Endothelial cell of umbilical vein (primary cell): ENCODE measurements at regions not wholly inside any gene's neighbourhood (a gene's known extent, or its start where the extent isn't known, plus 50 kb on each side); places are given as distances from the start of the nearest gene placed in this dataset.

Source experiments
- BruUV-seq: library from RNA; stranded (reverse); fragments of 400-500 nt; replicated peaks from 2 replicates; lab custom pipeline; 2021; lab: Mats Ljungman, UMichigan
- CTCF ChIA-PET: fragments of 300-600, 350-600 bp; sonication (Branson Sonifier 250); formaldehyde crosslinking; loops from one replicate; lab custom pipeline; 2021; ENCODE audit warnings: antibody characterized with exemption, inconsistent platforms; lab: Charles Lee
- POLR2A ChIA-PET: fragments of 300-600, 350-600 bp; sonication (Branson Sonifier 250); formaldehyde crosslinking; loops from one replicate; lab custom pipeline; 2021; ENCODE audit warnings: antibody characterized with exemption, inconsistent platforms; lab: Charles Lee
- DNase-seq: peaks from one replicate; pipeline ENCODE4 v3.0.0-alpha.2; 2011; ENCODE audit warnings: low read depth, low spot score
- FAIRE-seq: peaks from 2 replicates; lab custom pipeline; 2011; peaks lifted over from hg19 to GRCh38; lab: Jason Lieb, UNC
- H2AFZ ChIP-seq: 2 replicates; pipeline ENCODE4 v1.6.0; 2012; ENCODE audit warnings: low read depth, low read length, control low read depth, inconsistent platforms
- H3K27ac ChIP-seq: 2 replicates; pipeline ENCODE4 v1.5.1; 2011; ENCODE audit warnings: low read depth, mild to moderate bottlenecking, control low read depth, low read length, moderate library complexity; ENCODE audit not compliant: insufficient read depth
- H3K27me3 ChIP-seq, 2 experiments: 2 replicates each; pipeline versions ENCODE4 v1.6.0 to v1.6.1; 2011; ENCODE audit warnings: low read length in 2 of 2, mixed read lengths in 1 of 2; ENCODE audit not compliant: control insufficient read depth in 2 of 2, insufficient read depth in 2 of 2
- H3K36me3 ChIP-seq, 2 experiments: 2 replicates in 1 of 2; 3 replicates in 1 of 2; pipeline ENCODE4 v1.5.1; 2011; ENCODE audit warnings: low read length in 2 of 2, mild to moderate bottlenecking in 1 of 2, moderate library complexity in 1 of 2; ENCODE audit not compliant: control insufficient read depth in 2 of 2, insufficient read depth in 2 of 2; ENCODE audit errors: extremely low read depth in 1 of 2
- H3K4me1 ChIP-seq: 3 replicates; pipeline ENCODE4 v1.5.1; 2011; ENCODE audit warnings: mild to moderate bottlenecking, low read length; ENCODE audit not compliant: control insufficient read depth, insufficient read depth; ENCODE audit errors: extremely low read depth
- H3K4me2 ChIP-seq: 2 replicates; pipeline ENCODE4 v1.6.1; 2011; ENCODE audit warnings: low read length, control low read depth, mixed read lengths; ENCODE audit not compliant: insufficient read depth
- H3K4me3 ChIP-seq, 3 experiments: fragments of 200-600 bp in 1 of 3; sonication (generic), shearing (Covaris generic) in 1 of 3; replicated peaks in 1 of 3; 2 replicates each; pipeline ENCODE4 v1.5.1; 2011 to 2016; ENCODE audit warnings: control low read depth in 3 of 3, low read length in 3 of 3, mild to moderate bottlenecking in 2 of 3, inconsistent platforms in 1 of 3, low read depth in 1 of 3, moderate library complexity in 1 of 3; ENCODE audit not compliant: insufficient read depth in 1 of 3
- H3K79me2 ChIP-seq: 2 replicates; pipeline ENCODE4 v1.6.0; 2012; ENCODE audit warnings: low read length, inconsistent platforms; ENCODE audit not compliant: control insufficient read depth, insufficient read depth
- H3K9ac ChIP-seq: replicated peaks from 2 replicates; pipeline ENCODE3; 2011; ENCODE audit warnings: low read length, control low read depth; ENCODE audit not compliant: insufficient read depth; ENCODE audit errors: extremely low read depth
- H3K9me1 ChIP-seq: replicated peaks from 3 replicates; pipeline ENCODE4 v1.6.0; 2011; ENCODE audit warnings: mild to moderate bottlenecking, low read length; ENCODE audit not compliant: control insufficient read depth, insufficient read depth; ENCODE audit errors: extremely low read depth
- H3K9me3 ChIP-seq: replicated peaks from 2 replicates; pipeline ENCODE4 v1.5.1; 2012; ENCODE audit warnings: low read length, inconsistent platforms; ENCODE audit not compliant: control insufficient read depth, insufficient read depth
- H4K20me1 ChIP-seq: replicated peaks from 2 replicates; pipeline ENCODE3; 2011; ENCODE audit warnings: mild to moderate bottlenecking, low read length; ENCODE audit not compliant: control insufficient read depth, insufficient read depth; ENCODE audit errors: extremely low read depth
- CTCF ChIP-seq, 2 donors: IDR thresholded peaks; 1 replicate in 1 of 2; 2 replicates in 1 of 2; pipeline ENCODE4 v1.5.1; 2011; ENCODE audit warnings: low read length in 2 of 2, mild to moderate bottlenecking in 2 of 2, moderate library complexity in 2 of 2, control low read depth in 1 of 2, inconsistent platforms in 1 of 2, low read depth in 1 of 2; ENCODE audit not compliant: insufficient read depth in 1 of 2; ENCODE audit errors: extremely low read depth in 1 of 2
- EZH2 ChIP-seq: IDR thresholded peaks from 2 replicates; pipeline ENCODE4 v1.6.1; 2012; ENCODE audit warnings: borderline replicate concordance, low read depth, mild to moderate bottlenecking, moderate library complexity, low read length, inconsistent platforms; ENCODE audit not compliant: severe bottlenecking
- FOS ChIP-seq: IDR thresholded peaks from 2 replicates; pipeline ENCODE4 v1.6.1; 2011; ENCODE audit warnings: mild to moderate bottlenecking, low read length, moderate library complexity, borderline replicate concordance; ENCODE audit not compliant: insufficient read depth
- GATA2 ChIP-seq: IDR thresholded peaks from 2 replicates; pipeline ENCODE4 v1.7.0; 2011; ENCODE audit warnings: low read depth, mild to moderate bottlenecking, moderate library complexity, mixed read lengths, low read length; ENCODE audit not compliant: insufficient read length, insufficient read depth
- JUN ChIP-seq: IDR thresholded peaks from 2 replicates; pipeline ENCODE4 v1.6.1; 2011; ENCODE audit warnings: borderline replicate concordance, low read depth; ENCODE audit not compliant: insufficient read length, insufficient read depth
- MAX ChIP-seq: IDR thresholded peaks from 2 replicates; pipeline ENCODE4 v1.6.1; 2011; ENCODE audit not compliant: insufficient read depth, insufficient read length
- MYC ChIP-seq: IDR thresholded peaks from one replicate; pipeline ENCODE4 v1.6.1; 2011; ENCODE audit warnings: mild to moderate bottlenecking, low read depth, low read length
- POLR2A ChIP-seq: IDR thresholded peaks from 2 replicates; pipeline ENCODE4 v1.6.1; 2012; ENCODE audit warnings: low read depth, mild to moderate bottlenecking, control low read depth, low read length
- POLR2AphosphoS5 ChIP-seq: IDR thresholded peaks from 2 replicates; pipeline ENCODE4 v1.6.1; 2012; ENCODE audit warnings: low read depth, mild to moderate bottlenecking, control low read depth, low read length, moderate library complexity; ENCODE audit not compliant: insufficient read depth
- dilution Hi-C: fragments of 300-500 bp; cut with MboI; formaldehyde crosslinking; loops from one replicate; pipeline ENCODE4 v1.15.0; 2019; ENCODE audit warnings: low sequenced_read_pairs; ENCODE audit not compliant: extremely low pct_ligation_motif_present
- intact Hi-C: fragments of 100-400 bp; cut with micrococcal nuclease; formaldehyde crosslinking; loops from one replicate; pipeline ENCODE4 v1.10.0; 2022

- H3K36me3 ChIP-seq, result no peaks in the 10 kb centered on the region
- H2AFZ ChIP-seq, result no peak overlapping the region
- DNase-seq, result no peak
- H3K4me3 ChIP-seq, result no peak overlapping the region
- no peak overlapping the region for H3K27ac ChIP-seq
- no peak for FAIRE-seq
- no TSS peak for BruUV-seq
- H3K9me3 ChIP-seq, result peaks cover 8% of the 10 kb centered on the region
- H3K79me2 ChIP-seq, result no peaks in the 10 kb centered on the region
- ChIA-PET CTCF (no interaction called here), POLR2A (no interaction called here)
- H3K9me1 ChIP-seq, result no peaks in the 10 kb centered on the region
- no peaks in the 10 kb centered on the region for H3K27me3 ChIP-seq
- no peak overlapping the region for H3K9ac ChIP-seq
- no peaks in the 10 kb centered on the region for H4K20me1 ChIP-seq
- intact Hi-C loops, result no loop called here
- TF ChIP-seq POLR2A (no peak), CTCF (IDR thresholded peaks at IDR 0.05; ENCODE audit: extremely low read depth in 1 of 2, insufficient read depth in 1 of 2, low read depth in 1 of 2, low read length in 2 of 2) (no peak), JUN (no peak), GATA2 (no peak), FOS (no peak), MAX (no peak), POLR2AphosphoS5 (no peak), MYC (no peak), EZH2 (no peak)
- no peak overlapping the region for H3K4me2 ChIP-seq
- H3K4me1 ChIP-seq, result no peaks in the 10 kb centered on the region
- dilution Hi-C loops, result no loop called here
These were observed 213.9 kb upstream of the SALL3 start for GRCh38 chr18:78765637-78766281.
